Stimulated activated CD4-positive, alpha-beta T cell treated with anti-CD3 and anti-CD28 coated beads, TNF-alpha, amount 100 ng/mL, for 24 hours (primary cell): ENCODE measurements at regions not wholly inside any gene's neighbourhood (a gene's known extent, or its start where the extent isn't known, plus 50 kb on each side); places are given as distances from the start of the nearest gene placed in this dataset.
"Not testable (repeated sequence)": the region's sequence is repeated elsewhere in the genome, so short reads cannot be mapped to it uniquely, and the experiment has no call there.

ENCODE experiments used
- DNase-seq, 3 experiments: peaks; one replicate each; pipeline ENCODE4 v3.0.0-alpha.2; 2020; ENCODE audit warnings: low read depth in 3 of 3

- DNase-seq: no peak
Observed at GRCh38 chr5:23721336-23721735, 213.9 kb downstream of the PRDM9 start.

- DNase-seq: no peak
Observed at GRCh38 chr5:23727271-23727670, 219.9 kb downstream of the PRDM9 start.

GRCh38 chr5:23730023-23730422, 222.6 kb downstream of the PRDM9 start:
- DNase-seq: no peak

GRCh38 chr5:23740029-23740428, 232.6 kb downstream of the PRDM9 start:
- DNase-seq: no peak

- no peak for DNase-seq
Observed at GRCh38 chr5:23742701-23743100, 235.3 kb downstream of the PRDM9 start.

GRCh38 chr5:23755906-23756305, 248.5 kb downstream of the PRDM9 start:
- no peak for DNase-seq

- DNase-seq: no peak
Observed at GRCh38 chr5:23756779-23757178, 249.4 kb downstream of the PRDM9 start.

GRCh38 chr5:23763170-23763569, 255.8 kb downstream of the PRDM9 start:
- DNase-seq: no peak

- DNase-seq: no peak
Observed at GRCh38 chr5:23776684-23777083, 269.3 kb downstream of the PRDM9 start.

- DNase-seq: not testable (repeated sequence)
Observed at GRCh38 chr5:23800307-23800706, 292.9 kb downstream of the PRDM9 start.

- no peak for DNase-seq
Observed at GRCh38 chr5:23820765-23821471, 313.5 kb downstream of the PRDM9 start.

GRCh38 chr5:23823521-23823920, 316.1 kb downstream of the PRDM9 start:
- DNase-seq: no peak

GRCh38 chr5:23825196-23825595, 317.8 kb downstream of the PRDM9 start:
- DNase-seq: no peak

- no peak for DNase-seq
Observed at GRCh38 chr5:23840083-23840482, 332.7 kb downstream of the PRDM9 start.

- no peak for DNase-seq
Observed at GRCh38 chr5:23864786-23865185, 357.4 kb downstream of the PRDM9 start.

- no peak for DNase-seq
Observed at GRCh38 chr5:23877847-23878246, 370.4 kb downstream of the PRDM9 start.

GRCh38 chr5:23884405-23885031, 377.1 kb downstream of the PRDM9 start:
- no peak for DNase-seq

GRCh38 chr5:23893561-23893960, 386.2 kb downstream of the PRDM9 start:
- DNase-seq: no peak

GRCh38 chr5:23895614-23896013, 388.2 kb downstream of the PRDM9 start:
- DNase-seq: no peak

GRCh38 chr5:23930985-23931384, 423.6 kb downstream of the PRDM9 start:
- DNase-seq: no peak

- peak in 1 of 3 experiments; percentile 0 for DNase-seq
Observed at GRCh38 chr5:23951261-23951928, 444.0 kb downstream of the PRDM9 start.

- no peak for DNase-seq
Observed at GRCh38 chr5:23963449-23963848, 456.0 kb downstream of the PRDM9 start.

GRCh38 chr5:23977365-23977764, 470.0 kb downstream of the PRDM9 start:
- no peak for DNase-seq
